ENCODE measurements at regions not wholly inside any gene's neighbourhood (a gene's known extent, or its start where the extent isn't known, plus 50 kb on each side); places are given as distances from the start of the nearest gene placed in this dataset.

GRCh38 chrX:76957485-76957884, 489.7 kb upstream of the FGF16 start:
- H3K27me3 ChIP-seq (ENCODE audit: insufficient read depth, low read length), result no peaks in the 10 kb centered on the region
- no peak overlapping the region for H3K4me3 ChIP-seq (replicated peaks in 1 of 2; ENCODE audit: low read depth in 1 of 2, low read length in 2 of 2)
- H3K4me1 ChIP-seq (ENCODE audit: control insufficient read depth in 1 of 2, insufficient read depth in 2 of 2, low read length in 2 of 2), result no peaks in the 10 kb centered on the region
- no peaks in the 10 kb centered on the region for H4K20me1 ChIP-seq (ENCODE audit: insufficient read depth)
- no peaks in the 10 kb centered on the region for H3K9me2 ChIP-seq (ENCODE audit: insufficient read depth)
- H3K36me3 ChIP-seq (ENCODE audit: control insufficient read depth in 1 of 2, insufficient read depth in 2 of 2, low read length in 2 of 2), result no peaks in the 10 kb centered on the region
- H3K79me2 ChIP-seq (ENCODE audit: insufficient read depth, low read length), result no peaks in the 10 kb centered on the region
- intact Hi-C loops (cut with micrococcal nuclease), result no loop called here
- POLR2A ChIA-PET, result no interaction called here
- no peak for DNase-seq (ENCODE audit: low read depth, low spot score)
- H3K4me2 ChIP-seq (ENCODE audit: low read length), result no peak overlapping the region
- ATAC-seq, result no peak
- TF ChIP-seq ZFX (IDR thresholded peaks at IDR 0.05), result no peak
- no peak for TF ChIP-seq EZH2 (IDR thresholded peaks at IDR 0.05)
- TF ChIP-seq, protein P1, sequence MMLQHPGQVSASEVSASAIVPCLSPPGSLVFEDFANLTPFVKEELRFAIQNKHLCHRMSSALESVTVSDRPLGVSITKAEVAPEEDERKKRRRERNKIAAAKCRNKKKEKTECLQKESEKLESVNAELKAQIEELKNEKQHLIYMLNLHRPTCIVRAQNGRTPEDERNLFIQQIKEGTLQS (IDR thresholded peaks at IDR 0.05), result no peak
- TF ChIP-seq YY1 (IDR thresholded peaks at IDR 0.05; ENCODE audit: extremely low read depth, insufficient replicate concordance, low read depth, low read length), result no peak
- TF ChIP-seq POLR2A (IDR thresholded peaks at IDR 0.05; ENCODE audit: borderline replicate concordance, extremely low read depth, insufficient read depth, insufficient read length), result no peak
- TF ChIP-seq SP1 (IDR thresholded peaks at IDR 0.05; ENCODE audit: low read depth), result no peak
- TF ChIP-seq RAD21 (IDR thresholded peaks at IDR 0.05; ENCODE audit: low read depth), result no peak
- TF ChIP-seq CTCF (IDR thresholded peaks at IDR 0.05 in 2 of 3, conservative IDR thresholded peaks at IDR 0.05 in 1 of 3; ENCODE audit: borderline replicate concordance in 1 of 3, insufficient read depth in 1 of 3, low read depth in 2 of 3, low read length in 2 of 3), result no peak
- no peak for TF ChIP-seq SRF (IDR thresholded peaks at IDR 0.05; ENCODE audit: low read depth)
- no peak for TF ChIP-seq TCF7L2 (IDR thresholded peaks at IDR 0.05; ENCODE audit: borderline replicate concordance, extremely low read depth, insufficient read depth, insufficient read length)
- no peak for TF ChIP-seq SIN3A (IDR thresholded peaks at IDR 0.05; ENCODE audit: low read depth)
- no peak for TF ChIP-seq ELF1 (IDR thresholded peaks at IDR 0.05; ENCODE audit: borderline replicate concordance, low read depth)
- no TSS peak for BruUV-seq (replicated peaks)
- CTCF ChIA-PET, result no interaction called here
- H3K27ac ChIP-seq (ENCODE audit: low read depth, low read length), result no peak overlapping the region
- H3K9me3 ChIP-seq (ENCODE audit: control insufficient read depth in 1 of 2, insufficient read depth in 1 of 2, low read depth in 1 of 2, low read length in 2 of 2), result no peaks in the 10 kb centered on the region
- H3K9ac ChIP-seq (ENCODE audit: low read length), result no peak overlapping the region
- RAD21 ChIA-PET (ENCODE audit: low non-redundant PET in 1 of 2, low total read pairs in 2 of 2, uncharacterized antibody in 2 of 2, unreplicated experiment in 2 of 2), result no interaction called here
- H2AFZ ChIP-seq (ENCODE audit: low read depth, low read length, poor library complexity, severe bottlenecking), result no peak overlapping the region
